PFSK-1 (cell line): ENCODE measurements at regions not wholly inside any gene's neighbourhood (a gene's known extent, or its start where the extent isn't known, plus 50 kb on each side); places are given as distances from the start of the nearest gene placed in this dataset.

Experiments
- FOXP2 ChIP-seq: optimal IDR thresholded peaks from 2 replicates; pipeline ENCODE3; 2011; ENCODE audit warnings: borderline replicate concordance, control low read depth, inconsistent platforms; ENCODE audit not compliant: insufficient read depth; ENCODE audit errors: extremely low read length, extremely low read depth
- POLR2AphosphoS5 ChIP-seq: IDR thresholded peaks from 2 replicates; pipeline ENCODE4 v1.6.1; 2012; ENCODE audit warnings: low read depth, mild to moderate bottlenecking, control low read depth, low read length, moderate library complexity
- REST ChIP-seq, 2 experiments: IDR thresholded peaks; 2 replicates each; pipeline versions ENCODE4 v1.6.1 to v1.8.0; 2011 to 2012; ENCODE audit warnings: low read depth in 2 of 2, low read length in 2 of 2, control low read depth in 1 of 2, inconsistent platforms in 1 of 2, mild to moderate bottlenecking in 1 of 2, moderate library complexity in 1 of 2; ENCODE audit not compliant: insufficient read depth in 1 of 2

GRCh38 chr2:193973781-193974180, 1683.2 kb upstream of the SLC39A10 start:
- no peak for TF ChIP-seq POLR2AphosphoS5
- TF ChIP-seq REST (IDR thresholded peaks at IDR 0.05; ENCODE audit: insufficient read depth in 1 of 2, low read depth in 2 of 2, low read length in 2 of 2): no peak
- no peak for TF ChIP-seq FOXP2
